Uterus (tissue), 2 donors: ENCODE measurements at regions not wholly inside any gene's neighbourhood (a gene's known extent, or its start where the extent isn't known, plus 50 kb on each side); places are given as distances from the start of the nearest gene placed in this dataset.

ENCODE experiments used
- POLR2A ChIP-seq, 2 donors: fragments of 450-650 bp; IDR thresholded peaks; one replicate each; pipeline ENCODE4 v1.6.1; 2016; ENCODE audit warnings: antibody characterized with exemption in 2 of 2, mild to moderate bottlenecking in 1 of 2, moderate library complexity in 1 of 2
- TF ChIP-seq, protein P1 (sequence below), 4 experiments: fragments of 200-600 bp in 2 of 4; fragments of 450-650 bp in 2 of 4; sonication (generic) in 2 of 4; IDR thresholded peaks; one replicate each; pipeline ENCODE4 v1.5.1; 2016 to 2019; ENCODE audit warnings: antibody characterized with exemption in 4 of 4, mild to moderate bottlenecking in 2 of 4, moderate library complexity in 1 of 4

DNA sequence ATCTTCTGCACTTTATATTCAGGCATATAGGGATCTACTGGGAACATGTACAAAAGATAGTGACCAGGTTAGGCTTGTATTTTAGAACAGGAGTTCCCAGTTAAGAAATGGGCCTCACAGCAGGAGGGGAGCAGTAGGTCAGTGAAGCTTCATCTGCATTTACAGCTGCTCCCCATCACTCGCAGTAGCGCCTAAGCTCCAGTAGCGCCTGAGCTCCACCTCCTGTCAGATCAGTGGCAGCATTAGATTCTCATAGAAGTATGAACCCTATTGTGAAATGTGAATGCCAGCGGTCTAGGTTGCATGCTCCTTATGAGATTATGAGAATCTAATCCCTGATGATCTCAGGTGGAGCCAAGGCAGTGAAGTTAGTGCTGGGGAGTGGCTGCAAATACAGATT, 224.4 kb upstream of the CYRIA start:
- TF ChIP-seq, protein P1, sequence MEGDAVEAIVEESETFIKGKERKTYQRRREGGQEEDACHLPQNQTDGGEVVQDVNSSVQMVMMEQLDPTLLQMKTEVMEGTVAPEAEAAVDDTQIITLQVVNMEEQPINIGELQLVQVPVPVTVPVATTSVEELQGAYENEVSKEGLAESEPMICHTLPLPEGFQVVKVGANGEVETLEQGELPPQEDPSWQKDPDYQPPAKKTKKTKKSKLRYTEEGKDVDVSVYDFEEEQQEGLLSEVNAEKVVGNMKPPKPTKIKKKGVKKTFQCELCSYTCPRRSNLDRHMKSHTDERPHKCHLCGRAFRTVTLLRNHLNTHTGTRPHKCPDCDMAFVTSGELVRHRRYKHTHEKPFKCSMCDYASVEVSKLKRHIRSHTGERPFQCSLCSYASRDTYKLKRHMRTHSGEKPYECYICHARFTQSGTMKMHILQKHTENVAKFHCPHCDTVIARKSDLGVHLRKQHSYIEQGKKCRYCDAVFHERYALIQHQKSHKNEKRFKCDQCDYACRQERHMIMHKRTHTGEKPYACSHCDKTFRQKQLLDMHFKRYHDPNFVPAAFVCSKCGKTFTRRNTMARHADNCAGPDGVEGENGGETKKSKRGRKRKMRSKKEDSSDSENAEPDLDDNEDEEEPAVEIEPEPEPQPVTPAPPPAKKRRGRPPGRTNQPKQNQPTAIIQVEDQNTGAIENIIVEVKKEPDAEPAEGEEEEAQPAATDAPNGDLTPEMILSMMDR (IDR thresholded peaks at IDR 0.05): no peak
- no peak for TF ChIP-seq POLR2A (IDR thresholded peaks at IDR 0.05)
